Endothelial cell of umbilical vein (primary cell): ENCODE measurements at regions not wholly inside any gene's neighbourhood (a gene's known extent, or its start where the extent isn't known, plus 50 kb on each side); places are given as distances from the start of the nearest gene placed in this dataset.

Source experiments
- BruUV-seq: library from RNA; stranded (reverse); fragments of 400-500 nt; replicated peaks from 2 replicates; lab custom pipeline; 2021; lab: Mats Ljungman, UMichigan
- CTCF ChIA-PET: fragments of 300-600, 350-600 bp; sonication (Branson Sonifier 250); formaldehyde crosslinking; loops from one replicate; lab custom pipeline; 2021; ENCODE audit warnings: antibody characterized with exemption, inconsistent platforms; lab: Charles Lee
- POLR2A ChIA-PET: fragments of 300-600, 350-600 bp; sonication (Branson Sonifier 250); formaldehyde crosslinking; loops from one replicate; lab custom pipeline; 2021; ENCODE audit warnings: antibody characterized with exemption, inconsistent platforms; lab: Charles Lee
- DNase-seq: peaks from one replicate; pipeline ENCODE4 v3.0.0-alpha.2; 2011; ENCODE audit warnings: low read depth, low spot score
- FAIRE-seq: peaks from 2 replicates; lab custom pipeline; 2011; peaks lifted over from hg19 to GRCh38; lab: Jason Lieb, UNC
- H2AFZ ChIP-seq: 2 replicates; pipeline ENCODE4 v1.6.0; 2012; ENCODE audit warnings: low read depth, low read length, control low read depth, inconsistent platforms
- H3K27ac ChIP-seq: 2 replicates; pipeline ENCODE4 v1.5.1; 2011; ENCODE audit warnings: low read depth, mild to moderate bottlenecking, control low read depth, low read length, moderate library complexity; ENCODE audit not compliant: insufficient read depth
- H3K27me3 ChIP-seq, 2 experiments: 2 replicates each; pipeline versions ENCODE4 v1.6.0 to v1.6.1; 2011; ENCODE audit warnings: low read length in 2 of 2, mixed read lengths in 1 of 2; ENCODE audit not compliant: control insufficient read depth in 2 of 2, insufficient read depth in 2 of 2
- H3K36me3 ChIP-seq, 2 experiments: 2 replicates in 1 of 2; 3 replicates in 1 of 2; pipeline ENCODE4 v1.5.1; 2011; ENCODE audit warnings: low read length in 2 of 2, mild to moderate bottlenecking in 1 of 2, moderate library complexity in 1 of 2; ENCODE audit not compliant: control insufficient read depth in 2 of 2, insufficient read depth in 2 of 2; ENCODE audit errors: extremely low read depth in 1 of 2
- H3K4me1 ChIP-seq: 3 replicates; pipeline ENCODE4 v1.5.1; 2011; ENCODE audit warnings: mild to moderate bottlenecking, low read length; ENCODE audit not compliant: control insufficient read depth, insufficient read depth; ENCODE audit errors: extremely low read depth
- H3K4me2 ChIP-seq: 2 replicates; pipeline ENCODE4 v1.6.1; 2011; ENCODE audit warnings: low read length, control low read depth, mixed read lengths; ENCODE audit not compliant: insufficient read depth
- H3K4me3 ChIP-seq, 3 experiments: fragments of 200-600 bp in 1 of 3; sonication (generic), shearing (Covaris generic) in 1 of 3; replicated peaks in 1 of 3; 2 replicates each; pipeline ENCODE4 v1.5.1; 2011 to 2016; ENCODE audit warnings: control low read depth in 3 of 3, low read length in 3 of 3, mild to moderate bottlenecking in 2 of 3, inconsistent platforms in 1 of 3, low read depth in 1 of 3, moderate library complexity in 1 of 3; ENCODE audit not compliant: insufficient read depth in 1 of 3
- H3K79me2 ChIP-seq: 2 replicates; pipeline ENCODE4 v1.6.0; 2012; ENCODE audit warnings: low read length, inconsistent platforms; ENCODE audit not compliant: control insufficient read depth, insufficient read depth
- H3K9ac ChIP-seq: replicated peaks from 2 replicates; pipeline ENCODE3; 2011; ENCODE audit warnings: low read length, control low read depth; ENCODE audit not compliant: insufficient read depth; ENCODE audit errors: extremely low read depth
- H3K9me1 ChIP-seq: replicated peaks from 3 replicates; pipeline ENCODE4 v1.6.0; 2011; ENCODE audit warnings: mild to moderate bottlenecking, low read length; ENCODE audit not compliant: control insufficient read depth, insufficient read depth; ENCODE audit errors: extremely low read depth
- H3K9me3 ChIP-seq: replicated peaks from 2 replicates; pipeline ENCODE4 v1.5.1; 2012; ENCODE audit warnings: low read length, inconsistent platforms; ENCODE audit not compliant: control insufficient read depth, insufficient read depth
- H4K20me1 ChIP-seq: replicated peaks from 2 replicates; pipeline ENCODE3; 2011; ENCODE audit warnings: mild to moderate bottlenecking, low read length; ENCODE audit not compliant: control insufficient read depth, insufficient read depth; ENCODE audit errors: extremely low read depth
- CTCF ChIP-seq, 2 donors: IDR thresholded peaks; 1 replicate in 1 of 2; 2 replicates in 1 of 2; pipeline ENCODE4 v1.5.1; 2011; ENCODE audit warnings: low read length in 2 of 2, mild to moderate bottlenecking in 2 of 2, moderate library complexity in 2 of 2, control low read depth in 1 of 2, inconsistent platforms in 1 of 2, low read depth in 1 of 2; ENCODE audit not compliant: insufficient read depth in 1 of 2; ENCODE audit errors: extremely low read depth in 1 of 2
- EZH2 ChIP-seq: IDR thresholded peaks from 2 replicates; pipeline ENCODE4 v1.6.1; 2012; ENCODE audit warnings: borderline replicate concordance, low read depth, mild to moderate bottlenecking, moderate library complexity, low read length, inconsistent platforms; ENCODE audit not compliant: severe bottlenecking
- FOS ChIP-seq: IDR thresholded peaks from 2 replicates; pipeline ENCODE4 v1.6.1; 2011; ENCODE audit warnings: mild to moderate bottlenecking, low read length, moderate library complexity, borderline replicate concordance; ENCODE audit not compliant: insufficient read depth
- GATA2 ChIP-seq: IDR thresholded peaks from 2 replicates; pipeline ENCODE4 v1.7.0; 2011; ENCODE audit warnings: low read depth, mild to moderate bottlenecking, moderate library complexity, mixed read lengths, low read length; ENCODE audit not compliant: insufficient read length, insufficient read depth
- JUN ChIP-seq: IDR thresholded peaks from 2 replicates; pipeline ENCODE4 v1.6.1; 2011; ENCODE audit warnings: borderline replicate concordance, low read depth; ENCODE audit not compliant: insufficient read length, insufficient read depth
- MAX ChIP-seq: IDR thresholded peaks from 2 replicates; pipeline ENCODE4 v1.6.1; 2011; ENCODE audit not compliant: insufficient read depth, insufficient read length
- MYC ChIP-seq: IDR thresholded peaks from one replicate; pipeline ENCODE4 v1.6.1; 2011; ENCODE audit warnings: mild to moderate bottlenecking, low read depth, low read length
- POLR2A ChIP-seq: IDR thresholded peaks from 2 replicates; pipeline ENCODE4 v1.6.1; 2012; ENCODE audit warnings: low read depth, mild to moderate bottlenecking, control low read depth, low read length
- POLR2AphosphoS5 ChIP-seq: IDR thresholded peaks from 2 replicates; pipeline ENCODE4 v1.6.1; 2012; ENCODE audit warnings: low read depth, mild to moderate bottlenecking, control low read depth, low read length, moderate library complexity; ENCODE audit not compliant: insufficient read depth
- dilution Hi-C: fragments of 300-500 bp; cut with MboI; formaldehyde crosslinking; loops from one replicate; pipeline ENCODE4 v1.15.0; 2019; ENCODE audit warnings: low sequenced_read_pairs; ENCODE audit not compliant: extremely low pct_ligation_motif_present
- intact Hi-C: fragments of 100-400 bp; cut with micrococcal nuclease; formaldehyde crosslinking; loops from one replicate; pipeline ENCODE4 v1.10.0; 2022

- H4K20me1 ChIP-seq, result no peaks in the 10 kb centered on the region
Measured at GRCh38 chr3:106067711-106068110, 198.9 kb upstream of the CBLB start.

More at GRCh38 chr3:106067711-106068110, 198.9 kb upstream of the CBLB start:
- no peaks in the 10 kb centered on the region for H3K27me3 ChIP-seq
- dilution Hi-C loops (no loop called here), intact Hi-C loops (no loop called here)
- H3K36me3 ChIP-seq, result no peaks in the 10 kb centered on the region
- H3K9me3 ChIP-seq, result no peaks in the 10 kb centered on the region
- H3K4me3 ChIP-seq, result no peak overlapping the region
- no peak for TF ChIP-seq FOS
- no peak for TF ChIP-seq CTCF (IDR thresholded peaks at IDR 0.05; ENCODE audit: extremely low read depth in 1 of 2, insufficient read depth in 1 of 2, low read depth in 1 of 2, low read length in 2 of 2)
- TF ChIP-seq GATA2, result no peak
- TF ChIP-seq EZH2, result no peak
- TF ChIP-seq JUN, result no peak
- TF ChIP-seq POLR2A, result no peak
- TF ChIP-seq MAX, result no peak
- TF ChIP-seq POLR2AphosphoS5, result no peak
- TF ChIP-seq MYC, result no peak
- H3K4me2 ChIP-seq, result no peak overlapping the region
- CTCF ChIA-PET, result no interaction called here
- no peak overlapping the region for H2AFZ ChIP-seq
- H3K9me1 ChIP-seq, result no peaks in the 10 kb centered on the region
- DNase-seq (no peak), FAIRE-seq (no peak)
- no peak overlapping the region for H3K9ac ChIP-seq
- H3K27ac ChIP-seq, result no peak overlapping the region
- POLR2A ChIA-PET, result no interaction called here
- H3K4me1 ChIP-seq, result no peaks in the 10 kb centered on the region
- H3K79me2 ChIP-seq, result no peaks in the 10 kb centered on the region
- no TSS peak for BruUV-seq
